ENCODE measurements at regions not wholly inside any gene's neighbourhood (a gene's known extent, or its start where the extent isn't known, plus 50 kb on each side); places are given as distances from the start of the nearest gene placed in this dataset.

DNA sequence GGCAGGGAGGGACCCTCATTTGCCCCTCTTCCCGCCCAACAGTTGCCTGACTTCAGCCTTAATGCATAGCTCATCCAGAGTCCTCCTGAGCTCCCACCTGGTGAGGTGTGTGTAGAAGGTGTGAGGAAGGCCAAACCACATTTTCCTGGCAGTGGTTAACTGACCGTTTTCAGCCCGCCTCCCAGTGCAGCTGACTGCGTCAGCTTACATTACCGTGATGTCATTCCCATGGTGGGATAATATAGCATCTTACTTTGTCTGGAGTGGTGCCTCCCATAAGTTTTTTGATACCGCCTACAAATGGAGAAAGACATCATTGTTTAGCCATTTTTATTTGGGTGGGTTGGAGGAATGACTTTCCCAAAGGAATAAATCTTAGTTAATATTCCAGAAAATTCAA, 151.9 kb downstream of the C9orf152 start:
- H4K20me1 ChIP-seq (ENCODE audit: insufficient read depth, low read length), result no peaks in the 10 kb centered on the region
- H3K27me3 ChIP-seq (ENCODE audit: insufficient read depth, low read length), result no peaks in the 10 kb centered on the region
- H2AFZ ChIP-seq (ENCODE audit: low read length), result no peak overlapping the region
- no peaks in the 10 kb centered on the region for H3K9me3 ChIP-seq (ENCODE audit: low read length)
- peaks cover 36% of the 10 kb centered on the region for H3K36me3 ChIP-seq (ENCODE audit: insufficient read depth, low read length)
- H3K27ac ChIP-seq (ENCODE audit: low read depth, low read length, poor library complexity, severe bottlenecking), result peak overlapping the region; percentile 82
- TF ChIP-seq CTCF (IDR thresholded peaks at IDR 0.05; ENCODE audit: low read length) (no peak), EZH2 (IDR thresholded peaks at IDR 0.05; ENCODE audit: borderline replicate concordance, low read length) (no peak)
- H3K9ac ChIP-seq (ENCODE audit: low read length), result peak overlapping the region; percentile 22; the same call in 1 of the 2 replicates
- no peaks in the 10 kb centered on the region for H3F3A ChIP-seq (ENCODE audit: insufficient read depth, low read length)
- peaks cover 98% of the 10 kb centered on the region for H3K79me2 ChIP-seq (ENCODE audit: insufficient read depth, low read length)
- H3K9me2 ChIP-seq (ENCODE audit: low read depth, low read length), result no peaks in the 10 kb centered on the region
- peak overlapping the region; percentile 52; the same call in 1 of the 2 replicates for H3K4me2 ChIP-seq (ENCODE audit: low read length)
- H3K4me3 ChIP-seq (ENCODE audit: low read depth, low read length, poor library complexity, severe bottlenecking), result peak overlapping the region; percentile 7
- H3K4me1 ChIP-seq (ENCODE audit: insufficient read depth, low read length, severe bottlenecking), result peaks cover 70% of the 10 kb centered on the region

- H3K36me3 ChIP-seq (ENCODE audit: insufficient read depth, low read length), result peaks cover 50% of the 10 kb centered on the region
- peak overlapping the region; percentile 52; the same call in 1 of the 2 replicates for H3K4me2 ChIP-seq (ENCODE audit: low read length)
- peak overlapping the region; percentile 82 for H3K27ac ChIP-seq (ENCODE audit: low read depth, low read length, poor library complexity, severe bottlenecking)
- H2AFZ ChIP-seq (ENCODE audit: low read length), result no peak overlapping the region
- H3K4me3 ChIP-seq (ENCODE audit: low read depth, low read length, poor library complexity, severe bottlenecking), result no peak overlapping the region
- peaks cover 52% of the 10 kb centered on the region for H3K4me1 ChIP-seq (ENCODE audit: insufficient read depth, low read length, severe bottlenecking)
- no peaks in the 10 kb centered on the region for H3K9me2 ChIP-seq (ENCODE audit: low read depth, low read length)
- no peak overlapping the region for H3K9ac ChIP-seq (ENCODE audit: low read length)
- no peaks in the 10 kb centered on the region for H4K20me1 ChIP-seq (ENCODE audit: insufficient read depth, low read length)
- H3K79me2 ChIP-seq (ENCODE audit: insufficient read depth, low read length), result peaks cover 97% of the 10 kb centered on the region
- H3F3A ChIP-seq (ENCODE audit: insufficient read depth, low read length), result no peaks in the 10 kb centered on the region
- TF ChIP-seq CTCF (IDR thresholded peaks at IDR 0.05; ENCODE audit: low read length) (peak; percentile 87), EZH2 (IDR thresholded peaks at IDR 0.05; ENCODE audit: borderline replicate concordance, low read length) (no peak)
- H3K9me3 ChIP-seq (ENCODE audit: low read length), result no peaks in the 10 kb centered on the region
- H3K27me3 ChIP-seq (ENCODE audit: insufficient read depth, low read length), result no peaks in the 10 kb centered on the region
These were observed 149.5 kb downstream of the C9orf152 start for GRCh38 chr9:110058304-110058953.

GRCh38 chr9:110059461-110059860, 148.5 kb downstream of the C9orf152 start:
- Histone ChIP-seq H3K27ac (ENCODE audit: low read depth, low read length, poor library complexity, severe bottlenecking) (peak overlapping the region; percentile 82), H3F3A (ENCODE audit: insufficient read depth, low read length) (no peaks in the 10 kb centered on the region), H3K27me3 (ENCODE audit: insufficient read depth, low read length) (no peaks in the 10 kb centered on the region), H3K4me2 (ENCODE audit: low read length) (no peak overlapping the region), H3K79me2 (ENCODE audit: insufficient read depth, low read length) (peaks cover 97% of the 10 kb centered on the region), H3K9ac (ENCODE audit: low read length) (no peak overlapping the region), H3K4me3 (ENCODE audit: low read depth, low read length, poor library complexity, severe bottlenecking) (no peak overlapping the region), H2AFZ (ENCODE audit: low read length) (no peak overlapping the region), H3K9me2 (ENCODE audit: low read depth, low read length) (no peaks in the 10 kb centered on the region), H3K9me3 (ENCODE audit: low read length) (no peaks in the 10 kb centered on the region), H3K4me1 (ENCODE audit: insufficient read depth, low read length, severe bottlenecking) (peaks cover 57% of the 10 kb centered on the region), H4K20me1 (ENCODE audit: insufficient read depth, low read length) (no peaks in the 10 kb centered on the region), H3K36me3 (ENCODE audit: insufficient read depth, low read length) (peaks cover 60% of the 10 kb centered on the region)
- TF ChIP-seq EZH2 (IDR thresholded peaks at IDR 0.05; ENCODE audit: borderline replicate concordance, low read length) (no peak), CTCF (IDR thresholded peaks at IDR 0.05; ENCODE audit: low read length) (no peak)
